Type B pancreatic cell (in vitro differentiated cells): ENCODE measurements at regions not wholly inside any gene's neighbourhood (a gene's known extent, or its start where the extent isn't known, plus 50 kb on each side); places are given as distances from the start of the nearest gene placed in this dataset.

Experiments used
- DNase-seq: peaks from one replicate; pipeline ENCODE4 v3.0.0; 2021; ENCODE audit warnings: mixed read lengths; ENCODE audit not compliant: unreplicated experiment; ENCODE audit errors: extremely low spot score
- H3K27ac Mint-ChIP-seq: 2 replicates; pipeline ENCODE4 v1.8.0; 2021; ENCODE audit warnings: mild to moderate bottlenecking, mixed read lengths
- H3K27me3 Mint-ChIP-seq: 2 replicates; pipeline ENCODE4 v1.8.0; 2021; ENCODE audit warnings: mixed read lengths
- H3K36me3 Mint-ChIP-seq: 2 replicates; pipeline ENCODE4 v1.8.0; 2021; ENCODE audit warnings: mixed read lengths
- H3K4me1 Mint-ChIP-seq: one replicate; pipeline ENCODE4 v1.8.0; 2021; ENCODE audit warnings: mixed read lengths; ENCODE audit not compliant: unreplicated experiment
- H3K4me3 Mint-ChIP-seq: 2 replicates; pipeline ENCODE4 v1.8.0; 2021; ENCODE audit warnings: mild to moderate bottlenecking, mixed read lengths
- H3K9me3 Mint-ChIP-seq: 2 replicates; pipeline ENCODE4 v1.8.0; 2021; ENCODE audit warnings: mixed read lengths
- TF ChIP-seq, protein P1 (sequence below): fragments of 200-600 bp; sonication (generic); conservative IDR thresholded peaks from 2 replicates; pipeline ENCODE4 v1.5.0; 2021; ENCODE audit warnings: antibody characterized with exemption, mild to moderate bottlenecking

- Mint-ChIP-seq H3K27ac (no peak overlapping the region), H3K9me3 (no peaks in the 10 kb centered on the region)
These were observed 53.0 kb upstream of the FCN1 start for GRCh38 chr9:134970719-134971118.

GRCh38 chr9:134971196-134971595 lies 53.5 kb upstream of the FCN1 start:
- Mint-ChIP-seq H3K27me3 (peaks cover 54% of the 10 kb centered on the region), H3K4me3 (no peak overlapping the region), H3K27ac (no peak overlapping the region), H3K36me3 (no peaks in the 10 kb centered on the region), H3K4me1 (peaks cover 11% of the 10 kb centered on the region), H3K9me3 (no peaks in the 10 kb centered on the region)
- TF ChIP-seq, protein P1, sequence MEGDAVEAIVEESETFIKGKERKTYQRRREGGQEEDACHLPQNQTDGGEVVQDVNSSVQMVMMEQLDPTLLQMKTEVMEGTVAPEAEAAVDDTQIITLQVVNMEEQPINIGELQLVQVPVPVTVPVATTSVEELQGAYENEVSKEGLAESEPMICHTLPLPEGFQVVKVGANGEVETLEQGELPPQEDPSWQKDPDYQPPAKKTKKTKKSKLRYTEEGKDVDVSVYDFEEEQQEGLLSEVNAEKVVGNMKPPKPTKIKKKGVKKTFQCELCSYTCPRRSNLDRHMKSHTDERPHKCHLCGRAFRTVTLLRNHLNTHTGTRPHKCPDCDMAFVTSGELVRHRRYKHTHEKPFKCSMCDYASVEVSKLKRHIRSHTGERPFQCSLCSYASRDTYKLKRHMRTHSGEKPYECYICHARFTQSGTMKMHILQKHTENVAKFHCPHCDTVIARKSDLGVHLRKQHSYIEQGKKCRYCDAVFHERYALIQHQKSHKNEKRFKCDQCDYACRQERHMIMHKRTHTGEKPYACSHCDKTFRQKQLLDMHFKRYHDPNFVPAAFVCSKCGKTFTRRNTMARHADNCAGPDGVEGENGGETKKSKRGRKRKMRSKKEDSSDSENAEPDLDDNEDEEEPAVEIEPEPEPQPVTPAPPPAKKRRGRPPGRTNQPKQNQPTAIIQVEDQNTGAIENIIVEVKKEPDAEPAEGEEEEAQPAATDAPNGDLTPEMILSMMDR, result no peak
- DNase-seq, result peak; percentile 48

More at GRCh38 chr9:134970719-134971118, 53.0 kb upstream of the FCN1 start:
- Mint-ChIP-seq H3K27me3 (peaks cover 54% of the 10 kb centered on the region), H3K4me3 (no peak overlapping the region), H3K4me1 (peaks cover 11% of the 10 kb centered on the region), H3K36me3 (no peaks in the 10 kb centered on the region)
- DNase-seq, result peak; percentile 39
- TF ChIP-seq, protein P1, result no peak

- Mint-ChIP-seq H3K4me1 (peaks cover 11% of the 10 kb centered on the region), H3K4me3 (no peak overlapping the region), H3K27ac (no peak overlapping the region), H3K9me3 (no peaks in the 10 kb centered on the region), H3K27me3 (peaks cover 54% of the 10 kb centered on the region), H3K36me3 (no peaks in the 10 kb centered on the region)
- TF ChIP-seq, protein P1, result no peak
- peak; percentile 51 for DNase-seq
These were observed 54.0 kb upstream of the FCN1 start for GRCh38 chr9:134971696-134972095.

DNA sequence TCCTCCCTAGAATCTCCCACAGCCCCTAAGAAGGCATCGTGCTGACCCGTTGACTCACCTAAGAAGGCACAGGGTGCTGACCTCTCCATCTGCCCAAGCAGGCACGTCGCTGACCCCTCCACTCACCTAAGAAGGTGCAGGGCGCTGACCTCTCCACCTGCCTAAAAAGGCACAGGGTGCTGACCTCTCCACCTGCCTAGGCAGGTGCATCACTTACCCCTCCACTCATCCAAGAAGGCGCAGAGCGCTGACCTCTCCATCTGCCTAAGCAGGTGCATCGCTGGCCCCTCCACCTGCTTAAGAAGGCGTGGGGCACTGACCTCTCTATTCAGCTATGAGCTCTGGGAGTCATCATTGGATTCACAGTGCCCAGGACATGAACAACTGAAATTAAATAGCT lies 54.4 kb upstream of the FCN1 start:
- Mint-ChIP-seq H3K9me3 (no peaks in the 10 kb centered on the region), H3K36me3 (no peaks in the 10 kb centered on the region), H3K27ac (no peak overlapping the region), H3K4me1 (peaks cover 11% of the 10 kb centered on the region), H3K4me3 (no peak overlapping the region), H3K27me3 (peaks cover 54% of the 10 kb centered on the region)
- peak; percentile 45 for DNase-seq
- TF ChIP-seq, protein P1, result no peak

GRCh38 chr9:134975253-134975652 lies 57.5 kb upstream of the FCN1 start:
- Mint-ChIP-seq H3K4me3 (no peak overlapping the region), H3K27me3 (peaks cover 46% of the 10 kb centered on the region)

More at GRCh38 chr9:134975253-134975652, 57.5 kb upstream of the FCN1 start:
- TF ChIP-seq, protein P1, result no peak
- Mint-ChIP-seq H3K27ac (no peak overlapping the region), H3K4me1 (no peaks in the 10 kb centered on the region), H3K9me3 (no peaks in the 10 kb centered on the region), H3K36me3 (no peaks in the 10 kb centered on the region)
- no peak for DNase-seq
